CD4-positive, alpha-beta T cell (primary cell): ENCODE measurements at regions not wholly inside any gene's neighbourhood (a gene's known extent, or its start where the extent isn't known, plus 50 kb on each side); places are given as distances from the start of the nearest gene placed in this dataset.

Source experiments
- ATAC-seq: fragments of 200-7000 bp; cut with Tn5 transposase; one replicate; pipeline ENCODE4 v1.10.0; 2022; ENCODE audit warnings: mild to moderate bottlenecking; ENCODE audit not compliant: poor library complexity
- CTCF ChIA-PET: fragments of 350-600 bp; sonication (Branson Sonifier 250); formaldehyde crosslinking; loops from one replicate; lab custom pipeline; 2021; ENCODE audit warnings: antibody characterized with exemption, inconsistent platforms; lab: Charles Lee
- POLR2A ChIA-PET: fragments of 350-600 bp; sonication (Branson Sonifier 250); formaldehyde crosslinking; loops from one replicate; lab custom pipeline; 2021; ENCODE audit warnings: antibody characterized with exemption, inconsistent platforms; lab: Charles Lee
- DNase-seq, 14 experiments: peaks; one replicate each; pipeline ENCODE4 v3.0.0-alpha.2; 2013 to 2020; ENCODE audit warnings: mixed read lengths in 2 of 14
- H3K27ac ChIP-seq, 2 donors: one replicate each; pipeline versions ENCODE4 v1.5.1 to v1.7.0; 2013; ENCODE audit warnings: low read length in 2 of 2, low read depth in 1 of 2, mild to moderate bottlenecking in 1 of 2
- H3K27me3 ChIP-seq, 2 experiments: 1 replicate in 1 of 2; 2 replicates in 1 of 2; pipeline versions ENCODE4 v1.6.1 to v1.7.0; 2013; ENCODE audit warnings: low read length in 2 of 2, control low read depth in 1 of 2, mild to moderate bottlenecking in 1 of 2, moderate library complexity in 1 of 2; ENCODE audit not compliant: insufficient read depth in 2 of 2, control insufficient read depth in 1 of 2
- H3K36me3 ChIP-seq: one replicate; pipeline ENCODE4 v1.6.1; 2013; ENCODE audit warnings: low read length, control low read depth; ENCODE audit not compliant: insufficient read depth
- H3K4me1 ChIP-seq: one replicate; pipeline ENCODE4 v1.6.1; 2013; ENCODE audit warnings: low read length, control low read depth; ENCODE audit not compliant: insufficient read depth
- H3K4me3 ChIP-seq: one replicate; pipeline ENCODE4 v1.5.1; 2013; ENCODE audit warnings: mild to moderate bottlenecking, low read length, moderate library complexity
- H3K9me3 ChIP-seq, 2 experiments: 1 replicate in 1 of 2; 2 replicates in 1 of 2; pipeline versions ENCODE4 v1.6.1 to v1.7.0; 2013; ENCODE audit warnings: low read length in 2 of 2, mild to moderate bottlenecking in 2 of 2, control low read depth in 1 of 2, moderate library complexity in 1 of 2; ENCODE audit not compliant: control insufficient read depth in 1 of 2, insufficient read depth in 1 of 2
- H3K27ac Mint-ChIP-seq: one replicate; pipeline ENCODE4 v1.8.0; 2020; ENCODE audit warnings: mixed read lengths
- H3K27me3 Mint-ChIP-seq: one replicate; pipeline ENCODE4 v1.8.0; 2021; ENCODE audit warnings: mixed read lengths
- H3K36me3 Mint-ChIP-seq: one replicate; pipeline ENCODE4 v1.8.0; 2021; ENCODE audit warnings: low read depth, mixed read lengths
- H3K4me1 Mint-ChIP-seq: one replicate; pipeline ENCODE4 v1.8.0; 2021; ENCODE audit warnings: low read depth, mixed read lengths
- H3K4me3 Mint-ChIP-seq: one replicate; pipeline ENCODE4 v1.8.0; 2020; ENCODE audit warnings: mild to moderate bottlenecking, mixed read lengths
- H3K9me3 Mint-ChIP-seq: one replicate; pipeline ENCODE4 v1.8.0; 2020; ENCODE audit warnings: mixed read lengths
- CTCF ChIP-seq: fragments of 200-600 bp; IDR thresholded peaks from one replicate; pipeline ENCODE4 v1.8.0; 2022; ENCODE audit warnings: antibody characterized with exemption, mild to moderate bottlenecking
- intact Hi-C, 2 experiments: fragments of 100-400 bp; cut with DNase I in 1 of 2; cut with micrococcal nuclease in 1 of 2; formaldehyde crosslinking; loops; one replicate each; pipeline versions ENCODE4 v1.15.1 to v1.9.0; 2023 to 2025; cut with DNase I, micrococcal nuclease

GRCh38 chr1:113325022-113325421 is 65.3 kb upstream of the MAGI3 start:
- ChIA-PET POLR2A (no interaction called here), CTCF (interaction anchor here (0.6 kb wide), 1 partner anchor 1230 kb away, joined by 3 read pairs; no protein-coding TSS in a partner anchor)
- no peaks in the 10 kb centered on the region for H3K36me3 Mint-ChIP-seq
- no peaks in the 10 kb centered on the region for H3K9me3 Mint-ChIP-seq
- no peak overlapping the region for H3K27ac ChIP-seq
- intact Hi-C loops, result no loop called here
- H3K9me3 ChIP-seq, result no peaks in the 10 kb centered on the region
- no peaks in the 10 kb centered on the region for H3K4me1 ChIP-seq
- H3K36me3 ChIP-seq, result no peaks in the 10 kb centered on the region
- no peaks in the 10 kb centered on the region for H3K27me3 ChIP-seq
- H3K27ac Mint-ChIP-seq, result no peak overlapping the region
- no peaks in the 10 kb centered on the region for H3K27me3 Mint-ChIP-seq
- no peak overlapping the region for H3K4me3 ChIP-seq
- TF ChIP-seq CTCF, result no peak
- DNase-seq, result no peak
- ATAC-seq, result no peak
- H3K4me1 Mint-ChIP-seq, result no peaks in the 10 kb centered on the region
- H3K4me3 Mint-ChIP-seq, result no peak overlapping the region

- ChIA-PET POLR2A (no interaction called here), CTCF (no interaction called here)
- Histone ChIP-seq H3K4me3 (no peak overlapping the region), H3K27me3 (no peaks in the 10 kb centered on the region), H3K4me1 (no peaks in the 10 kb centered on the region), H3K9me3 (no peaks in the 10 kb centered on the region), H3K36me3 (no peaks in the 10 kb centered on the region), H3K27ac (no peak overlapping the region)
- intact Hi-C loops, result no loop called here
- Mint-ChIP-seq H3K27ac (no peak overlapping the region), H3K4me1 (no peaks in the 10 kb centered on the region), H3K4me3 (no peak overlapping the region), H3K27me3 (no peaks in the 10 kb centered on the region), H3K9me3 (no peaks in the 10 kb centered on the region), H3K36me3 (no peaks in the 10 kb centered on the region)
- no peak for DNase-seq
- TF ChIP-seq CTCF, result no peak
- ATAC-seq, result no peak
These were observed 63.3 kb upstream of the MAGI3 start for GRCh38 chr1:113326976-113327375.

GRCh38 chr1:113333056-113333455 is 57.3 kb upstream of the MAGI3 start:
- no peak for TF ChIP-seq CTCF
- Mint-ChIP-seq H3K36me3 (no peaks in the 10 kb centered on the region), H3K27me3 (peaks cover 12% of the 10 kb centered on the region), H3K4me1 (no peaks in the 10 kb centered on the region), H3K9me3 (no peaks in the 10 kb centered on the region), H3K4me3 (no peak overlapping the region), H3K27ac (no peak overlapping the region)
- ChIA-PET CTCF (interaction anchor here (1.0 kb wide), 1 partner anchor 49 kb away, joined by 3 read pairs; no protein-coding TSS in a partner anchor), POLR2A (interaction anchor here (0.6 kb wide), 1 partner anchor 401 kb away, joined by 3 read pairs; no protein-coding TSS in a partner anchor)
- intact Hi-C loops, result no loop called here
- no peaks in the 10 kb centered on the region for H3K9me3 ChIP-seq
- H3K4me1 ChIP-seq, result no peaks in the 10 kb centered on the region
- no peaks in the 10 kb centered on the region for H3K27me3 ChIP-seq
- H3K4me3 ChIP-seq, result no peak overlapping the region
- H3K36me3 ChIP-seq, result no peaks in the 10 kb centered on the region
- no peak overlapping the region for H3K27ac ChIP-seq
- ATAC-seq (no peak), DNase-seq (no peak)
